HL-60 (cell line): ENCODE measurements at regions not wholly inside any gene's neighbourhood (a gene's known extent, or its start where the extent isn't known, plus 50 kb on each side); places are given as distances from the start of the nearest gene placed in this dataset.

Experiments used
- CTCF ChIP-seq: IDR thresholded peaks from one replicate; pipeline ENCODE4 v1.5.1; 2011; ENCODE audit warnings: low read length, control low read depth, inconsistent platforms; ENCODE audit not compliant: insufficient read depth
- POLR2AphosphoS5 ChIP-seq: IDR thresholded peaks from 2 replicates; pipeline ENCODE4 v1.6.1; 2012; ENCODE audit warnings: low read depth
- REST ChIP-seq: IDR thresholded peaks from 2 replicates; pipeline ENCODE4 v1.6.1; 2012; ENCODE audit warnings: low read depth; ENCODE audit not compliant: insufficient replicate concordance
- SPI1 ChIP-seq: IDR thresholded peaks from 2 replicates; pipeline ENCODE4 v1.6.1; 2012; ENCODE audit warnings: low read depth, mild to moderate bottlenecking, borderline replicate concordance

- no peak for TF ChIP-seq CTCF
- no peak for TF ChIP-seq SPI1
- no peak for TF ChIP-seq POLR2AphosphoS5
- TF ChIP-seq REST, result no peak
Measured at GRCh38 chr17:73949903-73950592, 253.4 kb upstream of the RPL38 start.
